B cell (primary cell): ENCODE measurements at regions not wholly inside any gene's neighbourhood (a gene's known extent, or its start where the extent isn't known, plus 50 kb on each side); places are given as distances from the start of the nearest gene placed in this dataset.

ENCODE experiments used
- EZH2 ChIP-seq: IDR thresholded peaks from 2 replicates; pipeline ENCODE4 v1.6.1; 2012; ENCODE audit warnings: borderline replicate concordance, low read depth, mild to moderate bottlenecking, moderate library complexity, low read length; ENCODE audit not compliant: insufficient read depth, poor library complexity, severe bottlenecking
- TF ChIP-seq, protein P1 (sequence below): fragments of 200-600 bp; IDR thresholded peaks from one replicate; pipeline ENCODE4 v1.8.0; 2022; ENCODE audit warnings: antibody characterized with exemption, mild to moderate bottlenecking

- TF ChIP-seq, protein P1, sequence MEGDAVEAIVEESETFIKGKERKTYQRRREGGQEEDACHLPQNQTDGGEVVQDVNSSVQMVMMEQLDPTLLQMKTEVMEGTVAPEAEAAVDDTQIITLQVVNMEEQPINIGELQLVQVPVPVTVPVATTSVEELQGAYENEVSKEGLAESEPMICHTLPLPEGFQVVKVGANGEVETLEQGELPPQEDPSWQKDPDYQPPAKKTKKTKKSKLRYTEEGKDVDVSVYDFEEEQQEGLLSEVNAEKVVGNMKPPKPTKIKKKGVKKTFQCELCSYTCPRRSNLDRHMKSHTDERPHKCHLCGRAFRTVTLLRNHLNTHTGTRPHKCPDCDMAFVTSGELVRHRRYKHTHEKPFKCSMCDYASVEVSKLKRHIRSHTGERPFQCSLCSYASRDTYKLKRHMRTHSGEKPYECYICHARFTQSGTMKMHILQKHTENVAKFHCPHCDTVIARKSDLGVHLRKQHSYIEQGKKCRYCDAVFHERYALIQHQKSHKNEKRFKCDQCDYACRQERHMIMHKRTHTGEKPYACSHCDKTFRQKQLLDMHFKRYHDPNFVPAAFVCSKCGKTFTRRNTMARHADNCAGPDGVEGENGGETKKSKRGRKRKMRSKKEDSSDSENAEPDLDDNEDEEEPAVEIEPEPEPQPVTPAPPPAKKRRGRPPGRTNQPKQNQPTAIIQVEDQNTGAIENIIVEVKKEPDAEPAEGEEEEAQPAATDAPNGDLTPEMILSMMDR: no peak
- TF ChIP-seq EZH2: no peak
These were observed 253.0 kb downstream of the DCDC2C start for GRCh38 chr2:3956406-3956805.
